ENCODE measurements at regions not wholly inside any gene's neighbourhood (a gene's known extent, or its start where the extent isn't known, plus 50 kb on each side); places are given as distances from the start of the nearest gene placed in this dataset.

GRCh38 chr9:3628239-3628638 is 102.4 kb upstream of the RFX3 start:
- TF ChIP-seq EZH2 (IDR thresholded peaks at IDR 0.05; ENCODE audit: low read depth, unreplicated experiment): no peak
- TF ChIP-seq, protein P1, sequence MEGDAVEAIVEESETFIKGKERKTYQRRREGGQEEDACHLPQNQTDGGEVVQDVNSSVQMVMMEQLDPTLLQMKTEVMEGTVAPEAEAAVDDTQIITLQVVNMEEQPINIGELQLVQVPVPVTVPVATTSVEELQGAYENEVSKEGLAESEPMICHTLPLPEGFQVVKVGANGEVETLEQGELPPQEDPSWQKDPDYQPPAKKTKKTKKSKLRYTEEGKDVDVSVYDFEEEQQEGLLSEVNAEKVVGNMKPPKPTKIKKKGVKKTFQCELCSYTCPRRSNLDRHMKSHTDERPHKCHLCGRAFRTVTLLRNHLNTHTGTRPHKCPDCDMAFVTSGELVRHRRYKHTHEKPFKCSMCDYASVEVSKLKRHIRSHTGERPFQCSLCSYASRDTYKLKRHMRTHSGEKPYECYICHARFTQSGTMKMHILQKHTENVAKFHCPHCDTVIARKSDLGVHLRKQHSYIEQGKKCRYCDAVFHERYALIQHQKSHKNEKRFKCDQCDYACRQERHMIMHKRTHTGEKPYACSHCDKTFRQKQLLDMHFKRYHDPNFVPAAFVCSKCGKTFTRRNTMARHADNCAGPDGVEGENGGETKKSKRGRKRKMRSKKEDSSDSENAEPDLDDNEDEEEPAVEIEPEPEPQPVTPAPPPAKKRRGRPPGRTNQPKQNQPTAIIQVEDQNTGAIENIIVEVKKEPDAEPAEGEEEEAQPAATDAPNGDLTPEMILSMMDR (conservative IDR thresholded peaks at IDR 0.05; ENCODE audit: low read depth in 2 of 2): no peak
- TF ChIP-seq ZNF331 (CRISPR knock-in tag; IDR thresholded peaks at IDR 0.05; ENCODE audit: low read depth): no peak
- no peak for TF ChIP-seq POLR2AphosphoS5 (IDR thresholded peaks at IDR 0.05; ENCODE audit: low read depth)
- TF ChIP-seq, protein P2, sequence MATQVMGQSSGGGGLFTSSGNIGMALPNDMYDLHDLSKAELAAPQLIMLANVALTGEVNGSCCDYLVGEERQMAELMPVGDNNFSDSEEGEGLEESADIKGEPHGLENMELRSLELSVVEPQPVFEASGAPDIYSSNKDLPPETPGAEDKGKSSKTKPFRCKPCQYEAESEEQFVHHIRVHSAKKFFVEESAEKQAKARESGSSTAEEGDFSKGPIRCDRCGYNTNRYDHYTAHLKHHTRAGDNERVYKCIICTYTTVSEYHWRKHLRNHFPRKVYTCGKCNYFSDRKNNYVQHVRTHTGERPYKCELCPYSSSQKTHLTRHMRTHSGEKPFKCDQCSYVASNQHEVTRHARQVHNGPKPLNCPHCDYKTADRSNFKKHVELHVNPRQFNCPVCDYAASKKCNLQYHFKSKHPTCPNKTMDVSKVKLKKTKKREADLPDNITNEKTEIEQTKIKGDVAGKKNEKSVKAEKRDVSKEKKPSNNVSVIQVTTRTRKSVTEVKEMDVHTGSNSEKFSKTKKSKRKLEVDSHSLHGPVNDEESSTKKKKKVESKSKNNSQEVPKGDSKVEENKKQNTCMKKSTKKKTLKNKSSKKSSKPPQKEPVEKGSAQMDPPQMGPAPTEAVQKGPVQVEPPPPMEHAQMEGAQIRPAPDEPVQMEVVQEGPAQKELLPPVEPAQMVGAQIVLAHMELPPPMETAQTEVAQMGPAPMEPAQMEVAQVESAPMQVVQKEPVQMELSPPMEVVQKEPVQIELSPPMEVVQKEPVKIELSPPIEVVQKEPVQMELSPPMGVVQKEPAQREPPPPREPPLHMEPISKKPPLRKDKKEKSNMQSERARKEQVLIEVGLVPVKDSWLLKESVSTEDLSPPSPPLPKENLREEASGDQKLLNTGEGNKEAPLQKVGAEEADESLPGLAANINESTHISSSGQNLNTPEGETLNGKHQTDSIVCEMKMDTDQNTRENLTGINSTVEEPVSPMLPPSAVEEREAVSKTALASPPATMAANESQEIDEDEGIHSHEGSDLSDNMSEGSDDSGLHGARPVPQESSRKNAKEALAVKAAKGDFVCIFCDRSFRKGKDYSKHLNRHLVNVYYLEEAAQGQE (IDR thresholded peaks at IDR 0.05; ENCODE audit: unreplicated experiment): no peak
- TF ChIP-seq STAT1 (IDR thresholded peaks at IDR 0.05; ENCODE audit: unreplicated experiment): no peak
